ENCODE measurements at regions not wholly inside any gene's neighbourhood (a gene's known extent, or its start where the extent isn't known, plus 50 kb on each side); places are given as distances from the start of the nearest gene placed in this dataset.

- TF ChIP-seq EZH2 (IDR thresholded peaks at IDR 0.05; ENCODE audit: low read length, missing control alignments) (no peak), CTCF (conservative IDR thresholded peaks at IDR 0.05 in 1 of 2, IDR thresholded peaks at IDR 0.05 in 1 of 2; ENCODE audit: low read depth in 1 of 2, low read length in 2 of 2) (no peak)
These were observed 125.9 kb upstream of the LOC128125822 start for GRCh38 chr6:63446405-63446804.
